ENCODE measurements at regions not wholly inside any gene's neighbourhood (a gene's known extent, or its start where the extent isn't known, plus 50 kb on each side); places are given as distances from the start of the nearest gene placed in this dataset.
"Not testable (repeated sequence)": the region's sequence is repeated elsewhere in the genome, so short reads cannot be mapped to it uniquely, and the experiment has no call there.

GRCh38 chrX:23075461-23075860 is 75.7 kb downstream of the DDX53 start:
- H3K79me2 ChIP-seq (ENCODE audit: insufficient read depth, low read length); BruUV-seq (replicated peaks); ATAC-seq; DNase-seq (ENCODE audit: low spot score); POLR2A ChIA-PET; H2AFZ ChIP-seq (ENCODE audit: low read length); H3K4me2 ChIP-seq (ENCODE audit: low read depth, low read length); H3K4me1 ChIP-seq (ENCODE audit: insufficient read depth, low read length); in situ Hi-C loops (cut with HindIII; ENCODE audit: extremely low pct_ligation_motif_present, low pct_unique_long_range_greater_than_20kb); FAIRE-seq; H3K27ac ChIP-seq (ENCODE audit: extremely low read length, insufficient read depth, low read length); H4K20me1 ChIP-seq (ENCODE audit: insufficient read depth, low read length); intact Hi-C loops (cut with micrococcal nuclease; ENCODE audit: unreplicated experiment); CTCF ChIA-PET (ENCODE audit: low intra/inter-chr PET ratio, low total read pairs); H3K9me3 ChIP-seq (ENCODE audit: low read length); H3K27me3 ChIP-seq (ENCODE audit: control insufficient read depth in 1 of 2, insufficient read depth in 2 of 2, low read length in 2 of 2); H3K9ac ChIP-seq (ENCODE audit: insufficient read depth, low read depth, low read length); H3K36me3 ChIP-seq (replicated peaks in 1 of 2; ENCODE audit: control insufficient read depth in 1 of 2, insufficient read depth in 2 of 2, low read length in 2 of 2): not testable (repeated sequence)
- H3K4me3 ChIP-seq (replicated peaks in 1 of 3; ENCODE audit: insufficient read depth in 1 of 3, low read depth in 2 of 3, low read length in 3 of 3) = 0 out of 6 replicates have a peak overlapping the region, but pooled peaks of 1 of the 3 experiments have one; percentile 16
- 83% methylated on average over 21 of the region's 21 CpGs for WGBS (ENCODE audit: low lambda C conversion rate)

GRCh38 chrX:23079347-23079746 is 79.6 kb downstream of the DDX53 start:
- H3K9me3 ChIP-seq (ENCODE audit: low read length) = no peaks in the 10 kb centered on the region
- ChIA-PET POLR2A (no interaction called here), CTCF (ENCODE audit: low intra/inter-chr PET ratio, low total read pairs) (no interaction called here)
- no peak overlapping the region for H3K9ac ChIP-seq (ENCODE audit: insufficient read depth, low read depth, low read length)
- TF ChIP-seq AGO2 (optimal IDR thresholded peaks at IDR 0.05; ENCODE audit: low read depth, low read length) = no peak
- TF ChIP-seq HNRNPLL (IDR thresholded peaks at IDR 0.05; ENCODE audit: low read depth, low read length, poor library complexity, severe bottlenecking) = no peak
- TF ChIP-seq ZNF33A (CRISPR knock-in tag; IDR thresholded peaks at IDR 0.05; ENCODE audit: borderline replicate concordance) = no peak
- TF ChIP-seq KAT8 (CRISPR knock-in tag; IDR thresholded peaks at IDR 0.05) = no peak
- TF ChIP-seq ZNF503 (CRISPR knock-in tag; IDR thresholded peaks at IDR 0.05) = no peak
- TF ChIP-seq RNF219 (CRISPR knock-in tag; IDR thresholded peaks at IDR 0.05) = no peak
- H2AFZ ChIP-seq (ENCODE audit: low read length) = no peak overlapping the region
- H3K79me2 ChIP-seq (ENCODE audit: insufficient read depth, low read length) = no peaks in the 10 kb centered on the region
- no peaks in the 10 kb centered on the region for H3K27me3 ChIP-seq (ENCODE audit: control insufficient read depth in 1 of 2, insufficient read depth in 2 of 2, low read length in 2 of 2)
- FAIRE-seq (no peak), DNase-seq (ENCODE audit: low spot score) (no peak), ATAC-seq (no peak)
- H4K20me1 ChIP-seq (ENCODE audit: insufficient read depth, low read length) = no peaks in the 10 kb centered on the region
- no peaks in the 10 kb centered on the region for H3K36me3 ChIP-seq (replicated peaks in 1 of 2; ENCODE audit: control insufficient read depth in 1 of 2, insufficient read depth in 2 of 2, low read length in 2 of 2)
- intact Hi-C loops (cut with micrococcal nuclease; ENCODE audit: unreplicated experiment) = no loop called here
- no TSS peak for BruUV-seq (replicated peaks)
- no peak overlapping the region for H3K4me2 ChIP-seq (ENCODE audit: low read depth, low read length)
- H3K4me3 ChIP-seq (replicated peaks in 1 of 3; ENCODE audit: insufficient read depth in 1 of 3, low read depth in 2 of 3, low read length in 3 of 3) = no peak overlapping the region
- 85% methylated on average over 1 of the region's 1 CpG for WGBS (ENCODE audit: low lambda C conversion rate)
- in situ Hi-C loops (cut with HindIII; ENCODE audit: extremely low pct_ligation_motif_present, low pct_unique_long_range_greater_than_20kb) = no loop called here
- no peak overlapping the region for H3K27ac ChIP-seq (ENCODE audit: extremely low read length, insufficient read depth, low read length)
- no peaks in the 10 kb centered on the region for H3K4me1 ChIP-seq (ENCODE audit: insufficient read depth, low read length)
